ENCODE measurements at regions not wholly inside any gene's neighbourhood (a gene's known extent, or its start where the extent isn't known, plus 50 kb on each side); places are given as distances from the start of the nearest gene placed in this dataset.
"Not testable (repeated sequence)": the region's sequence is repeated elsewhere in the genome, so short reads cannot be mapped to it uniquely, and the experiment has no call there.

- no peak for DNase-seq
- no peak overlapping the region for H3K9ac ChIP-seq (ENCODE audit: low read length in 3 of 3)
- intact Hi-C loops (cut with DNase I) = no loop called here
- no peaks in the 10 kb centered on the region for H3K9me3 ChIP-seq (ENCODE audit: control insufficient read depth in 2 of 3, insufficient read depth in 1 of 3, low read length in 3 of 3)
- no peaks in the 10 kb centered on the region for H3K4me1 ChIP-seq (ENCODE audit: control insufficient read depth in 2 of 3, insufficient read depth in 2 of 3, low read depth in 1 of 3, low read length in 3 of 3)
- no peak for FAIRE-seq
- H3K27me3 ChIP-seq (ENCODE audit: control insufficient read depth, insufficient read depth, low read length) = no peaks in the 10 kb centered on the region
- no peak overlapping the region for H3K4me3 ChIP-seq (ENCODE audit: low read length in 3 of 3)
- TF ChIP-seq CTCF (IDR thresholded peaks at IDR 0.05; ENCODE audit: borderline replicate concordance, extremely low read depth, insufficient read depth) = no peak
- no peak overlapping the region for H3K27ac ChIP-seq (ENCODE audit: low read depth in 2 of 2, low read length in 2 of 2)
- no peaks in the 10 kb centered on the region for H3K36me3 ChIP-seq (ENCODE audit: control insufficient read depth in 2 of 3, insufficient read depth in 3 of 3, low read length in 3 of 3)
These were observed 125.2 kb upstream of the EEF2KMT start for GRCh38 chr16:5222761-5223160.

GRCh38 chr16:5221831-5222230 is 124.2 kb upstream of the EEF2KMT start:
- H3K4me3 ChIP-seq (ENCODE audit: low read length in 3 of 3); H3K4me1 ChIP-seq (ENCODE audit: control insufficient read depth in 2 of 3, insufficient read depth in 2 of 3, low read depth in 1 of 3, low read length in 3 of 3); H3K9ac ChIP-seq (ENCODE audit: low read length in 3 of 3); H3K27me3 ChIP-seq (ENCODE audit: control insufficient read depth, insufficient read depth, low read length); intact Hi-C loops (cut with DNase I); DNase-seq; H3K27ac ChIP-seq (ENCODE audit: low read depth in 2 of 2, low read length in 2 of 2); H3K36me3 ChIP-seq (ENCODE audit: control insufficient read depth in 2 of 3, insufficient read depth in 3 of 3, low read length in 3 of 3); H3K9me3 ChIP-seq (ENCODE audit: control insufficient read depth in 2 of 3, insufficient read depth in 1 of 3, low read length in 3 of 3); FAIRE-seq: not testable (repeated sequence)

- H3K27ac ChIP-seq (ENCODE audit: low read depth in 2 of 2, low read length in 2 of 2) = no peak overlapping the region
- no peak overlapping the region for H3K9ac ChIP-seq (ENCODE audit: low read length in 3 of 3)
- no peak overlapping the region for H3K4me3 ChIP-seq (ENCODE audit: low read length in 3 of 3)
- DNase-seq (no peak), FAIRE-seq (no peak)
- no peaks in the 10 kb centered on the region for H3K9me3 ChIP-seq (ENCODE audit: control insufficient read depth in 2 of 3, insufficient read depth in 1 of 3, low read length in 3 of 3)
- no peaks in the 10 kb centered on the region for H3K4me1 ChIP-seq (ENCODE audit: control insufficient read depth in 2 of 3, insufficient read depth in 2 of 3, low read depth in 1 of 3, low read length in 3 of 3)
- intact Hi-C loops (cut with DNase I) = no loop called here
- H3K27me3 ChIP-seq (ENCODE audit: control insufficient read depth, insufficient read depth, low read length) = no peaks in the 10 kb centered on the region
- no peak for TF ChIP-seq CTCF (IDR thresholded peaks at IDR 0.05; ENCODE audit: borderline replicate concordance, extremely low read depth, insufficient read depth)
- no peaks in the 10 kb centered on the region for H3K36me3 ChIP-seq (ENCODE audit: control insufficient read depth in 2 of 3, insufficient read depth in 3 of 3, low read length in 3 of 3)
These were observed 123.1 kb upstream of the EEF2KMT start for GRCh38 chr16:5220705-5221104.

GRCh38 chr16:5216441-5217080 is 119.0 kb upstream of the EEF2KMT start:
- no peak overlapping the region for H3K27ac ChIP-seq (ENCODE audit: low read depth in 2 of 2, low read length in 2 of 2)
- FAIRE-seq = no peak
- intact Hi-C loops (cut with DNase I) = no loop called here
- H3K36me3 ChIP-seq (ENCODE audit: control insufficient read depth in 2 of 3, insufficient read depth in 3 of 3, low read length in 3 of 3) = no peaks in the 10 kb centered on the region
- no peak overlapping the region for H3K4me3 ChIP-seq (ENCODE audit: low read length in 3 of 3)
- H3K9me3 ChIP-seq (ENCODE audit: control insufficient read depth in 2 of 3, insufficient read depth in 1 of 3, low read length in 3 of 3) = peaks cover 0 to 3% (median 0%) of the 10 kb centered on the region in 3 donors
- H3K4me1 ChIP-seq (ENCODE audit: control insufficient read depth in 2 of 3, insufficient read depth in 2 of 3, low read depth in 1 of 3, low read length in 3 of 3) = no peaks in the 10 kb centered on the region
- no peaks in the 10 kb centered on the region for H3K27me3 ChIP-seq (ENCODE audit: control insufficient read depth, insufficient read depth, low read length)
- no peak for DNase-seq
- H3K9ac ChIP-seq (ENCODE audit: low read length in 3 of 3) = no peak overlapping the region
- no peak for TF ChIP-seq CTCF (IDR thresholded peaks at IDR 0.05; ENCODE audit: borderline replicate concordance, extremely low read depth, insufficient read depth)
